ENCODE measurements at regions not wholly inside any gene's neighbourhood (a gene's known extent, or its start where the extent isn't known, plus 50 kb on each side); places are given as distances from the start of the nearest gene placed in this dataset.
A peak's percentile ranks its signal among the peaks of the same experiment; 100 is the strongest.

GRCh38 chr10:84798312-84798711 is 469.9 kb downstream of the CCSER2 start:
- no peak for DNase-seq

DNA sequence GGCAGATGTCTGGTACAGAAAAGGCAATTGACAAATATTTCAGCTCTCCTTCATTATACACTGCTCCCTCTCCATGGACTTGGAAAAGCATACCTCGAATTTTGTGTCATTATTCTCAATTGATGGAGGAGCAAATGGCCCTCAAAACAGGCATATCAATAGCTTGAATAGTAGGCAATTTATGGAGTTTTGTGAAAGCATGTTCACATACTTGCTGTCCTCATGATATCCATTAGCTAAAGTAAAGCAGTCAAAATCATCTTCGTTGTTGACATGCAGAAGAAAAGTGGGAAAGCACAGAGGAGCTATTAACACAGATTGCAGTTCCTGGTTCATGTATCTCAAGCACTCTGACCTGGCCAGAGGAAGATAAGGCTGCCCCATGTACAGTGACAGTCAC is 472.8 kb downstream of the CCSER2 start:
- DNase-seq, result no peak

- no peak for DNase-seq
These were observed 473.5 kb downstream of the CCSER2 start for GRCh38 chr10:84801916-84802315.

- no peak for DNase-seq
These were observed 476.8 kb downstream of the CCSER2 start for GRCh38 chr10:84805149-84805548.

DNA sequence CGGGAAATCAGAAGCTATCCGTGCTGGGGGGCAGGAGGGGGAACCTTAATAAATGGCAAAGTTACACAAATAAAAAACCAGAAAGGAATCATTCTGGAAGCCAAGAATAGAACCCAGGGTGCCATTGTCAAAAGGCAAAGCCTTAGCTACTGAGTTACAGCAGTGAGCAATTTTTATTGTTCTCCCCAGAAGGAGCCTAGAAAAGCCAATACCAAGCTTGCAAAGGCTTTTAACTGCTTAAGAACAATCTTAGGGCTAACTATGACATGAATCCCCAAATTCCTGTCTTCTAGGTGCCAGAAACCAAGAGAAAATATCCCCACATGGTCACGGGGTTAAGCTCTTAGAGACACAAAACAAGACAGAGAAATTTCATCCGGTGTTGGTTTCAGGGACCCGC is 482.7 kb downstream of the CCSER2 start:
- no peak for DNase-seq

- no peak for DNase-seq
These were observed 490.6 kb downstream of the CCSER2 start for GRCh38 chr10:84818961-84819360.

GRCh38 chr10:84820120-84820519 is 491.7 kb downstream of the CCSER2 start:
- DNase-seq, result peak; percentile 7 to 27

GRCh38 chr10:84820596-84820995 is 492.2 kb downstream of the CCSER2 start:
- DNase-seq, result no peak

DNA sequence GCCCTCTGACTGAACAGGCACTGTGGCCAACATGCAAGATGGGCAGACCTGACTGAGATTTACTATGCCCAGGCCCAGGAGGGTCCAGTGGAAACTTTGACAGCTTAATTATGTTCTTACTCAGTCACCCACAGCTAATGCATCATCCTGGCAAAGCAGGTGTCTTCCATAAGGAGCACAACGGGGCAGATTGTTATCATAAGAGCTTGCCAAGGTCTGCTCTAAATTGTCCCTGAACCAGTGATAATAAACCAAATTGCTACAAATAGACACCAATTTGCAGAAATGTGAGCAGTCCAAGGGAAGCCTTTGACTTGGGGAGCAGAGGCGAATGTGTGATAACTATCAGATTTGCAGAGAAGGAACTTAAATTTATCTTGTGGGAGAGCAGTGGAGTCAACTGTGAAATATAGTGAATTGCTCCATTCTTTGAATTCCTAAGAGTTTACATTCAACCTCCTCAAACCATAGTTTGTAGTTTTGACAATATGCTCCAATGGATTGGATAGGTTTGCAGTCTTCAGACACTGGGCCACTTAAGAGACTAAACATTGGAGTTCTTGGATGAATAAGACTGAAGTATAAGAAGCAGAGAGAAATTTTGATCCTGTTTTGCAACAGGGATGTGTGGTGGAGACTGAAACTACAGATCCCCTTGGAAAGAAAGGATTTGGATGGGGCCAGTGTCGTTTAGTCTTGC is 494.7 kb downstream of the CCSER2 start:
- DNase-seq, result no peak

DNA sequence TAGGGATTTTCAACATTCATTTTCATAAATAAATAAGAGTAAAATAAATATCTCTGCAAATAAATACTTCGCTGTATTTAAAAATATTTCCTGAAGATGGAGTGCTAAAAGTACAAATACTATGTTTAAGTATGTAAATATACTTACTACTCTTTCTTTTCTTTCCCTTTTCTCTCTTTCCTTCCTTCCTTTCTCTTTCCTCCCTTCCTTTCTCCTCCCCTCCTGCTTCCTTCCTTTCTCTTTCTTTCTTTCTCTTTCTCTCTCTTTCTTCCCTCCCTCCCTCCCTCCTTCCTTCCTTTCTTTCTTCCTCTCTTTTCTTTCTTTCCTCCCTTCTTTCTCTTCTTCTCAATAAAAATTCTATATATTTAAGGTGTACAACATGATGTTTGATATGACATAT is 496.1 kb downstream of the CCSER2 start:
- no peak for DNase-seq

GRCh38 chr10:84825330-84825729 is 496.9 kb downstream of the CCSER2 start:
- no peak for DNase-seq

DNA sequence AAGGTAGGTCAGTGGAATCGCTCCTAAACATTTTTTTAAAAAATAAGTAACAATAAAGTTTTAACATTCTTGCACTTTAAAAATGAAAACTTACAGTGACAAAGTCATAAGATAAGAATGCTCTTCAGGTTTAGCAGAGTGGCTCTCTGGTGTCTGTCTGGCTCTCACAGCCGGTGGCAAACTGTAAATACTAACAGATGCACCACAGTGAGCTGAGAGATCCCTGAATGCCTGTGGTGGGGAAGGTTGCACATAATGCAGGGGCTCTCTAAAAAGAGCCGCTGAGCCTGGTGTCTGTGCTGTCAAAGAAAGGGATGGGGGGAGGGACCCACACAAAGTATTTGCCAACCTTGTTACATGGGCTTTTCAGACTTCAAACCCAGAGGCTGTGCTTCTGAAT is 498.3 kb downstream of the CCSER2 start:
- DNase-seq, result no peak

DNA sequence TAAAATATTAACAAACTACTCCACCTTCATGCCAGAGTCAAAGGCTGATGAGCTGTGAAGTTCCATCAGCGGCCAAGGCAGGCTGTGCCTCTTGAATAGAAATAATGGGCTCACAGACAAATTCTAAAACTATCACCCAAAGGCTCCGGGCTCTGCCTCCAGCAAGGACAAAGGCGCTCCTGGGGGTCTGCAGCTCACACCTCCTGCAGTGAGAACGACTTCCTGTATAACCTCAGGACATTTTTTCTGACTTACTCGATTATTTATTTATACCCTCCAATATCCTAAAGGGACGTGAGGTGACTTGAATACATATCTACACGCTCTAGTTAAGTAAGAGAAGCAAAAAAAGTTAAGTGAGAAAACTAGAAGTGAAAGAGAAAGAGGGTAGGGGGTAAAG is 500.7 kb downstream of the CCSER2 start:
- no peak for DNase-seq

GRCh38 chr10:84837041-84837812 is 508.8 kb downstream of the CCSER2 start:
- DNase-seq, result no peak

DNA sequence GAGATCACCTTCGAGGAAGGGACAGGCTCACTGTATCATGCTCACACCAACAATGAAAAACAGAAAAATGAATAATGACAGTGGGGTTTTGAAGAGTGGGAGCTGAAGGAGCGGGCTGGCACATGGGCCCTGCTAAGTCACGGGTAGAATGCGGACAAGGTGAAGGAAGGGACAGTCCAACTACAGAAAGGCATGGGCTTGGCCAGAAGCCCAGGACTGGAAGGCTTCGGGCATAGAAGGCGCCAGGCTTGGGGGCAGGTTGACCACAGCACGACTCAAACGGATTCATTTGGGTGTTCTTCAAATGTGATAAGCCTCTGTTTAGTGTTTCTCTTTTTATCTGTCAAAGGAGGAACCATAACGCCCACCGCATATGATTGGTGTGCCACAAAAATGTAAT is 509.5 kb downstream of the CCSER2 start:
- DNase-seq, result no peak

DNA sequence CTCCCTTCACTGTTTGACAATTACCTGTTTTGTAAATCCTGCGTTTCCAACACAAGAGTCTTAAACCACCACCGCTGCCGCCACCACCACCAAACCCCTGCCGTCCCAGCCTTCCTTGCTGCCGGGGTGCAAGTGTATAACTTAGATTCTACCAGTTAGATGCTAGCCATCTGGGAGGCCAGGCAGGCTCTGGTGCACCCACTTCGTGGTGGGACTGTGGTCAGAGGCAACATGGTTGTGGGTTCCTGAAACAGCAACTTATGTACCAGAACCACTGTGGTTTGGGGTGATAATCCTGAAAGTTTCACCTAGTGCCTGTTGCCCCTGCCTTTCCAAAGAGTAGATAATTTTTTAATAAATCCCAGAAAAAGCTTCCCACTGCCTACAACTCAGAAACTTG is 510.5 kb downstream of the CCSER2 start:
- no peak for DNase-seq

GRCh38 chr10:84842593-84842992 is 514.2 kb downstream of the CCSER2 start:
- no peak for DNase-seq

DNA sequence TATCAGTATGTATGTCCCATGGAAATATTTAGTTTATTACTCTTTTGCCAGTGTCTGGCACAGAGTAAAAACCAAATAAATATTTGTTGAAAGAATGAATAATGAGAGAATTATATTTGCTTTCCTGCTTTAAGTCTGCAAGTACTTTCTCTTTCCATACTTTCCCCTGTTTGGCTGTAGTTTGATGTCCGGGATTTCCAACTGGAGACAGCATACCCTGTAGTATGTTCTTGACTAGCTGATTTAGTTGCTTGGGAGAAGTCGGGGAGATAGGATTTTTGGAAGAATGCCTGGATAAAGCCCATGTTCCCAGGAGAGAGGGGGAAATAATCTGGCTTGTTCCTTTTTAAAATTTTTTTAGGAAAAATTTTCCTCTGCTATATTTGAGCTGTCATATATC is 516.1 kb downstream of the CCSER2 start:
- DNase-seq, result no peak

- DNase-seq, result no peak
These were observed 517.4 kb downstream of the CCSER2 start for GRCh38 chr10:84845628-84846261.

DNA sequence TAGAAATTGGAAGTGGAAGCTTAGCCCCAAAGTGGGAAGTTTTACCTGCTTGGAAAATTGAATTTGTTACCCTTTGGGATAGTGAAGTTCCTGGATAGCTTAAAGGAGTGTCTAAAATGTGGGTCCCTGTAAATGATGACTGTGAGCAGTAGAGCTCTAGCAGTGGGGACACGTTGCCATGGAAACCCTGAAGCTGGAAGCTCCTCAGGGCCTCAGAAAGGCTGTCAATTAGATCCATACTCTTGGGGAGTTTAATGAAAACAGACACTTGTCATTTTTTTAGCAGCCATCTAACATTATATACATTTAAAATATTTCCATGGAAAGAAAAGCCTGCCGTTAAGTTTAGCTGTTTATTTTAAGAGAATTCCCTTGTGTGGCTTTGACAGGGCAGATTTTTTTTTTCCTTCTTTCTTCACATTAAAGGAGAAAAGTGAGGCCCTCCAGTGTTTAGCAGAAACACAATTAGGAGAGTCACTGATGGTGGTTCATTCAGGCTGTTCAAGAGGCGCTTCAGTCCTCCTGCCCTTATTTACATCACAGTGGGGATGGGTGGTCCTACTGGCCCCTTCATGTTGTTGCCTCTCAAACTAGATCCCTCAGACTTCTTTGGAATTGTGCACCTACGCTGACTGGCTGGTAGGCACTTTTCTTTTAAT is 518.4 kb downstream of the CCSER2 start:
- DNase-seq, result no peak

- no peak for DNase-seq
These were observed 520.6 kb downstream of the CCSER2 start for GRCh38 chr10:84848967-84849366.

DNA sequence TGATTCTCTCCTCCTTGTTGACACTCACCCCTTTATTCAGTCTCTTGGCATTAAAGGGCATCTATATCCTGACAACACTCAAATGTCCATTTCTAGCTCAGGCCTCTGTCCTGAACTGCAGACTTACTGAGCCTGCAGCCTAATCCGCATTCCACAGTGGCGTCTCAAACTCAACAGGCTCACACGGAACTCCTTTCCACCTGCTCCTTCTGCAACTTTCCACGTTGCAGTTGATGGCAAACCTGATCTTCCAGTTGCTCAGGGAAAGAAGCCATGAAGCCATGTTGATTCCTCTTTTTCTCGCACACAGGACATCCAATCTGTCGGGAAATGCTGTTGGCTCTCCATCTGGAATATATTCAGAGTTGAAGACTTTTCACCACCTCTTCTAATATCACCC is 522.4 kb downstream of the CCSER2 start:
- DNase-seq, result no peak

DNA sequence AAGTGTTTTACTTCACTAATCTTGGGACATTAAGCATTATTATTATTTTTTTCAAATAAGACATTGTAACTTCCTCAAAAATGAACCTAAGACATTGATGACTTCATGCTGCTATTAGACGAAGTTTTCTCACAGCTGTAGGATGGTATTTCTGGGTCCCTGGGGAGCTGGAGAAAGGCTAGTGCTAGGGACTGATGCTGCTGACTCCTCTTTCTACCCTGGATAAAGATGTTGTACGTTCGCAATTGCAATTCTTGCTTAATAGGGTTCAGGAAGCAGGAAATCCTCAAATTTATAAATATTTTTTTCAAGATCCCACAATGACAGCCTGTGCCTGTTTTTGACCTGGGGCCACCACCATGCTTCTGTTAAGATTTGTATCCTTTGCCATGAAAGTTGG is 526.0 kb downstream of the CCSER2 start:
- DNase-seq, result no peak

DNA sequence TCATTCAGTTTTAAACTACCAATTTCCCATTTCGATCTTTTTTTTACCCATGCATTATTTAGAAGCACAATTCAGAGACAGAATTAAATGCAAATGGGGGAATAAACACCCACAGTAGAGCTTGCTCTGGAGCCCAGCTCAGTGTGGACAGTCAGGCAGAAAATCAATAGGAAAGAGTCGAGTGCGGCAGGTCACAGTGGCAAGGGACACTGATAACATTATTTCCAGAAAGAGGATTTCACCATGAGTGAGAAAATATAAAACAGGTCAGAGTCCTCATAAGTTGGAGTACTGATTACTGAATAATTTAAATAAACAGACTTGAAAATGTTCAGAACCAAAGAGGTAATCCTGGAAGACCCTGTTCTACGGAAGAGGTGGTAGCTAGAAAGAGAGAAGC is 532.5 kb downstream of the CCSER2 start:
- DNase-seq, result no peak

All from Kasumi-1 (cell line).